Liver (tissue), 3 donors: ENCODE measurements at regions not wholly inside any gene's neighbourhood (a gene's known extent, or its start where the extent isn't known, plus 50 kb on each side); places are given as distances from the start of the nearest gene placed in this dataset.

Source experiments
- CTCF ChIP-seq: fragments of 150-350 bp; IDR thresholded peaks from 2 replicates; pipeline ENCODE4 v1.5.1; 2017; ENCODE audit warnings: improper control_type of control experiment, low read depth, low read length; ENCODE audit not compliant: missing input control
- GABPA ChIP-seq, 2 donors: IDR thresholded peaks in 1 of 2; conservative IDR thresholded peaks in 1 of 2; 2 replicates each; pipeline ENCODE4 v1.6.1; 2016; ENCODE audit warnings: antibody characterized with exemption in 2 of 2, mild to moderate bottlenecking in 1 of 2, moderate library complexity in 1 of 2
- JUND ChIP-seq, 2 donors: IDR thresholded peaks; 2 replicates each; pipeline ENCODE4 v1.6.1; 2016; ENCODE audit warnings: antibody characterized with exemption in 2 of 2
- RAD21 ChIP-seq, 2 donors: IDR thresholded peaks; 2 replicates each; pipeline ENCODE4 v1.6.1; 2016; ENCODE audit warnings: antibody characterized with exemption in 2 of 2, mild to moderate bottlenecking in 2 of 2
- RXRA ChIP-seq, 2 donors: IDR thresholded peaks; 2 replicates each; pipeline ENCODE4 v1.6.1; 2017 to 2018; ENCODE audit warnings: antibody characterized with exemption in 2 of 2, mild to moderate bottlenecking in 1 of 2
- SP1 ChIP-seq: IDR thresholded peaks from 2 replicates; pipeline ENCODE4 v1.6.1; 2018; ENCODE audit warnings: antibody characterized with exemption, mild to moderate bottlenecking
- TAF1 ChIP-seq: conservative IDR thresholded peaks from 2 replicates; pipeline ENCODE4 v1.6.1; 2016; ENCODE audit warnings: antibody characterized with exemption, mild to moderate bottlenecking
- ZBTB33 ChIP-seq: IDR thresholded peaks from 2 replicates; pipeline ENCODE4 v1.6.1; 2016; ENCODE audit warnings: antibody characterized with exemption
- TF ChIP-seq, protein P1 (sequence below): IDR thresholded peaks from 2 replicates; pipeline ENCODE4 v1.6.1; 2016; ENCODE audit warnings: antibody characterized with exemption
- donor health status: healthy.
- donor health status: healthy.

- TF ChIP-seq CTCF (no peak), TAF1 (no peak), GABPA (IDR thresholded peaks at IDR 0.05 in 1 of 2, conservative IDR thresholded peaks at IDR 0.05 in 1 of 2) (no peak), ZBTB33 (no peak), JUND (IDR thresholded peaks at IDR 0.05) (no peak), RAD21 (IDR thresholded peaks at IDR 0.05) (no peak), RXRA (IDR thresholded peaks at IDR 0.05) (no peak), SP1 (no peak)
- TF ChIP-seq, protein P1, sequence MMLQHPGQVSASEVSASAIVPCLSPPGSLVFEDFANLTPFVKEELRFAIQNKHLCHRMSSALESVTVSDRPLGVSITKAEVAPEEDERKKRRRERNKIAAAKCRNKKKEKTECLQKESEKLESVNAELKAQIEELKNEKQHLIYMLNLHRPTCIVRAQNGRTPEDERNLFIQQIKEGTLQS = no peak
These were observed 285.0 kb upstream of the HABP2 start for GRCh38 chr10:113267619-113268562.
